Keratinocyte (primary cell): ENCODE measurements at regions not wholly inside any gene's neighbourhood (a gene's known extent, or its start where the extent isn't known, plus 50 kb on each side); places are given as distances from the start of the nearest gene placed in this dataset.

ENCODE experiments used
- CTCF ChIP-seq, 3 experiments: IDR thresholded peaks in 1 of 3; conservative IDR thresholded peaks in 1 of 3; optimal IDR thresholded peaks in 1 of 3; 2 replicates in 2 of 3; 3 replicates in 1 of 3; pipeline versions ENCODE3 to v1.5.1; 2011; ENCODE audit warnings: low read length in 3 of 3, mild to moderate bottlenecking in 3 of 3, moderate library complexity in 2 of 3, control low read depth in 1 of 3, inconsistent platforms in 1 of 3; ENCODE audit not compliant: insufficient read depth in 2 of 3; ENCODE audit errors: extremely low read depth in 1 of 3
- EZH2 ChIP-seq: IDR thresholded peaks from one replicate; pipeline ENCODE4 v1.6.1; 2012; ENCODE audit warnings: inconsistent platforms, mild to moderate bottlenecking, low read length, moderate library complexity

- TF ChIP-seq CTCF (optimal IDR thresholded peaks at IDR 0.05 in 1 of 3, IDR thresholded peaks at IDR 0.05 in 1 of 3, conservative IDR thresholded peaks at IDR 0.05 in 1 of 3; ENCODE audit: extremely low read depth in 1 of 3, insufficient read depth in 2 of 3, low read length in 3 of 3), result no peak
- no peak for TF ChIP-seq EZH2
Measured at GRCh38 chr14:81839056-81839455, 305.4 kb upstream of the SEL1L start.
